GM12865 (cell line): ENCODE measurements at regions not wholly inside any gene's neighbourhood (a gene's known extent, or its start where the extent isn't known, plus 50 kb on each side); places are given as distances from the start of the nearest gene placed in this dataset.

Source experiments
- DNase-seq: peaks from one replicate; pipeline ENCODE4 v3.0.0; 2010; ENCODE audit warnings: low read depth
- H3K4me3 ChIP-seq: 2 replicates; pipeline ENCODE4 v1.5.1; 2011; ENCODE audit warnings: mild to moderate bottlenecking, low read depth, low read length, control low read depth
- TF ChIP-seq, protein P1 (sequence below): IDR thresholded peaks from 2 replicates; pipeline ENCODE4 v1.5.1; 2011; ENCODE audit warnings: low read length, control low read depth, low read depth, inconsistent platforms; ENCODE audit not compliant: insufficient read depth; ENCODE audit errors: missing control alignments

DNA sequence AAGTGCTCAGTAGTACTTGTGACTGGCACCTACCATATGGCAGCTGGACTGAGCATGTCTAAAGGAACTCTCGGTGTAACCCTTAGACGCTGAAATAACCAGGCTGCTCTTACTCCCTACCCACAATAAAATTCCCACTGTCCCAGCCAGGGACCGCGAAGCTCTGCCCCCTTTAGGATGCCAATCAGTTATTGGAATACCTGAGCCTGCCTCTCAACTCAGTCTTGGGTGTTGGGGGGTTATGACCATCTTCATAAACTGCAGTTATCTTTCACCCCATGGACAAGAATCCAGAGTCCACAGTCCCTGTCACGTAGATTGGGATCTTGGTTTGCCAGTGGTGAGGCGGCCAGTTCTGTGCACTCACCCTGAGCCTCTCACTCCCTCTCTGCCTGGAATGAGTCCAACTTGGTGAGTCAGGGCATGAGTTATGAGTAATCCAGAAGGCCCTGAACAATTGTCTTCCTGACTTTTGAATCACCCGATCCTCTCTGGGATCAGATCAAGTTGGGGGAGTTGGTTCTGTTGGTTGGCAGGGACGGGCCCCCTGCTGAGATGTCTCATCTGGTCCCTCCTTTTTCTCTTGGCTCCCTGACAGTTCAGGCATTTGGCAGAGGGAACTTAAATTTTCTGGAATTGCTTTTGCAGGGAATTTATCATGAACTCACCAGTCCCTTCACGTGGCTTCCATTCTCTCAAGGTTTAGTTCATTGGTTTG, 120.1 kb upstream of the UBE2E1 start:
- DNase-seq, result peak; percentile 41
- TF ChIP-seq, protein P1, sequence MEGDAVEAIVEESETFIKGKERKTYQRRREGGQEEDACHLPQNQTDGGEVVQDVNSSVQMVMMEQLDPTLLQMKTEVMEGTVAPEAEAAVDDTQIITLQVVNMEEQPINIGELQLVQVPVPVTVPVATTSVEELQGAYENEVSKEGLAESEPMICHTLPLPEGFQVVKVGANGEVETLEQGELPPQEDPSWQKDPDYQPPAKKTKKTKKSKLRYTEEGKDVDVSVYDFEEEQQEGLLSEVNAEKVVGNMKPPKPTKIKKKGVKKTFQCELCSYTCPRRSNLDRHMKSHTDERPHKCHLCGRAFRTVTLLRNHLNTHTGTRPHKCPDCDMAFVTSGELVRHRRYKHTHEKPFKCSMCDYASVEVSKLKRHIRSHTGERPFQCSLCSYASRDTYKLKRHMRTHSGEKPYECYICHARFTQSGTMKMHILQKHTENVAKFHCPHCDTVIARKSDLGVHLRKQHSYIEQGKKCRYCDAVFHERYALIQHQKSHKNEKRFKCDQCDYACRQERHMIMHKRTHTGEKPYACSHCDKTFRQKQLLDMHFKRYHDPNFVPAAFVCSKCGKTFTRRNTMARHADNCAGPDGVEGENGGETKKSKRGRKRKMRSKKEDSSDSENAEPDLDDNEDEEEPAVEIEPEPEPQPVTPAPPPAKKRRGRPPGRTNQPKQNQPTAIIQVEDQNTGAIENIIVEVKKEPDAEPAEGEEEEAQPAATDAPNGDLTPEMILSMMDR, result no peak
- H3K4me3 ChIP-seq, result no peak overlapping the region

DNA sequence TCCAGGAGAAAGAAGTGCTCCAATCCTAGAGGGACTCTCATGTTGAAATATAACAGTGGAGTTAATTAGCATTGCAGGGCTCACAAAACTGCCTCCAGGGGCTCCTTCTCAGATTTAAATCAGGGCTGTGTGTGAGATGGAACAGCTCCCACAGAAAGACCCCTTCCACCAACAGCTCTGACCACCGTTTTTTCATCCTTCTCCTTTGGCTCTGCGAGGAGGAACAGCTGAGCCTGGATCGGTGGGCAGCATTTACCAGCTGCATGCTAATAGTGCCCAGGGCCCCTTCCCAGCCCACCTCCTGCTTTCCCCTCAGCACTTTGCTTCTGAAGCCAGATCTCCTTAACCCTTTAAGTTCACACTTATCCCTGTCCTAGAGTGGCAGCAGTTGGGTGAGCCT, 119.2 kb upstream of the UBE2E1 start:
- no peak for DNase-seq
- no peak overlapping the region for H3K4me3 ChIP-seq
- TF ChIP-seq, protein P1, result no peak

DNA sequence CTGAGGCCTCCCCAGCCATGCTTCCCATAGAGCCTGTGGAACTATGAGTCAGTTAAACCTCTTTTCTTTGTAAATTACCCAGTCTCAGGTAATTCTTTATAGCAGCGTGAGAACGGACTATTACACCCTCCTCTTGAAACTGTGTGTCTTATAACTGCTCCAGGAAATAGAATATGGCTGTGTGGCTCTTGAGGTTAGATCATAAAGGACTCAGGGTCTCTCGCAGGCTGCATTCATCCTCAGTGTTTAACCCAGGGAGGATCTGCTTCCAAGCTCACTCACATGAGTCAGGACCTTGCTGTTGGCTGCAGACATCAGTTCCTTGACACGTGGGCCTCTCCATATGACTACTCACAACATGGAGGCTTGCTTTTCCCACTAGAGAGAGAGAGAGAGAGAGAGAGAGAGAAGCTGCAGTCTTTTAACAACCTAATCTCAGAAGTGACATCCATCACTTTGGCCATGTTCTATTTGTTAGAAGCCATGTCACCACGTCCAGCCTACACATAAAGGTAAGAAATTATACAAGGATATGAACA, 114.3 kb upstream of the UBE2E1 start:
- TF ChIP-seq, protein P1, result no peak
- H3K4me3 ChIP-seq, result no peak overlapping the region
- DNase-seq, result no peak

DNA sequence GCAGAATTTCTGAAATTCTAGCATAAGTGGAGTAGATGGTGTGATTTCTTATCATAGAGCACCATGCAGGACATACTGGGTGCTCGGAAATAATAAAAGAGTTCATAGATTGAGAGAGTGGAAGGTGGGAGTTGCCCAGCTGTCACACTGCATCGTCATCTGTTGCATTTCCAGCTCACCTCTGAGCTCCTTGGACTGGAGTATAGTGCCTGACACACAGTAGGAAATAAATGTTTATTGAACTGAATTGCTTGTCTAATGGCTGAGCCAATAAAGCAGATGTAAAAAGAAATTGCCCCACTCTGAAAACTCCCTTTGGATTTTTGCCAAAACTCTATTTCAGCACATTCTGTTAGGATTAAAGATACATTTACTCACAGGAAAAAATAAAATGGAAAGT, 108.9 kb upstream of the UBE2E1 start:
- no peak for DNase-seq
- TF ChIP-seq, protein P1, result no peak
- H3K4me3 ChIP-seq, result no peak overlapping the region

DNA sequence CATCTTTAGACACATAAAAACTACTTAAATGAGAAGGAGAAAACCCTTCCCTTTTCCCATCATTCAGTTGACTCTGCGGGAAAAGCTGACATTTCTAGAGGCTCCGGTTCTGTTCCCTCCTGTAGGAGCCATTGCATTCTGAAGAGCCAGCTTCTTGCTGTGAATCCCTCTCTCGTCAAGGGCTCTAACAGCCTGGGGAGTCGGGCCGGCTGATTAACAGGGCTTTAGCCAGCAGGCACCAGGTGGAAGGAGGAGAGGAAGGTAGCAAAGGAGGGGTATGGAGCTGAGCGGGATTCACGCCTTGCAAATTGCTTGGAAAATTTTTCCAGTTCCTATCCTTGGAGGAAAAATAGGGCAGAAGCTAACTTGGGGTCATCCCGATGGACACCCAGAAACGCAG, 108.3 kb upstream of the UBE2E1 start:
- TF ChIP-seq, protein P1, result no peak
- DNase-seq, result no peak
- H3K4me3 ChIP-seq, result no peak overlapping the region

DNA sequence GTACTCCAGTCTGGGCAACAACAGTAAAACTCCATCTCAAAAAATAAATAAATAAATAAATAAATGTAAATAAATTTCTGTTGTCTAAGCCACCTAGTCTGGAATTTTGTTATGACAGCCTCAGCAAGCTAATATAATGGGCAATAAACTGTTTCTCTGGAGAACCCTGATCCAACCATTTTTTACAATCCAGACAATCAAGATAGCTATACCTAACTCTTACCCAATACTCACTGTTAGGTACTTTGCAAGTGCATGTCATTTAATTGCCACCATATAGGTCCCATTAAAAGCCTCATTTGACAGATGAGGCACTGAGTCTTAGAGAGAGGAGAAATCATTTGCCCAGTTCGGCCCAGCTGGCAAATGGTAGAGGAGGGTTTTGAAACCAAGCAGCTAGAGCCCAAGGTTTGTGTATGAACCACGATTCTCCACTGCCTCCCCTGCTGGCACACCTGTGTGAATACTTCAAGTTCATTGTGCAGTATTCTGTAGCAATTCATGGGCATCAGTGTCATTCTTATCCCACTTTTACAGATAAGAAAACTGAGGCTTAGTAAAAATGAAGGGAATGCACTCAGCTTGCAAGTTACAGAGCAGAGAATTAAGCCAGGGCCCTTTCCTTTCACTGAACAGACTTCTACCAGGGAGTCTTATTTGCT, 107.0 kb upstream of the UBE2E1 start:
- no peak overlapping the region for H3K4me3 ChIP-seq
- TF ChIP-seq, protein P1, result no peak
- DNase-seq, result peak; percentile 19
